Naive thymus-derived CD8-positive, alpha-beta T cell (primary cell): ENCODE measurements at regions not wholly inside any gene's neighbourhood (a gene's known extent, or its start where the extent isn't known, plus 50 kb on each side); places are given as distances from the start of the nearest gene placed in this dataset.

Experiments
- ATAC-seq, 2 donors: fragments of 150-1000 bp; cut with Tn5 transposase in 1 of 2; sonication (Bioruptor Pico), chemical (Tn5 transposase) in 1 of 2; 1 replicate in 1 of 2; 2 replicates in 1 of 2; pipeline ENCODE4 v1.10.0; 2021; ENCODE audit warnings: mild to moderate bottlenecking in 2 of 2, moderate library complexity in 2 of 2
- POLR2A ChIA-PET: fragments of 350-600 bp; sonication (Branson Sonifier 250); formaldehyde crosslinking; loops from one replicate; lab custom pipeline; 2021; ENCODE audit warnings: antibody characterized with exemption; lab: Charles Lee
- DNase-seq, 10 donors: peaks; one replicate each; pipeline versions ENCODE4 v3.0.0 to v3.0.0-alpha.2; 2020 to 2022
- H3K27ac Mint-ChIP-seq, 10 donors: one replicate each; pipeline ENCODE4 v1.8.0; 2020 to 2022; ENCODE audit warnings: mild to moderate bottlenecking in 10 of 10, mixed read lengths in 10 of 10, moderate library complexity in 4 of 10, inconsistent platforms in 1 of 10
- H3K27me3 Mint-ChIP-seq, 5 donors: one replicate each; pipeline ENCODE4 v1.8.0; 2021 to 2022; ENCODE audit warnings: mixed read lengths in 5 of 5
- H3K36me3 Mint-ChIP-seq, 3 donors: one replicate each; pipeline ENCODE4 v1.8.0; 2020 to 2022; ENCODE audit warnings: mixed read lengths in 3 of 3, mild to moderate bottlenecking in 2 of 3, inconsistent platforms in 1 of 3
- H3K4me1 Mint-ChIP-seq, 4 donors: one replicate each; pipeline ENCODE4 v1.8.0; 2021 to 2022; ENCODE audit warnings: mixed read lengths in 4 of 4
- H3K4me3 Mint-ChIP-seq, 10 donors: one replicate each; pipeline ENCODE4 v1.8.0; 2020 to 2022; ENCODE audit warnings: mild to moderate bottlenecking in 10 of 10, mixed read lengths in 10 of 10, moderate library complexity in 6 of 10, inconsistent platforms in 1 of 10
- H3K9me3 Mint-ChIP-seq, 9 donors: one replicate each; pipeline ENCODE4 v1.8.0; 2020 to 2022; ENCODE audit warnings: mixed read lengths in 9 of 9, mild to moderate bottlenecking in 3 of 9, inconsistent platforms in 1 of 9, moderate library complexity in 1 of 9

GRCh38 chr4:53775381-53775780 is 184.1 kb upstream of the LNX1 start:
- H3K27me3 Mint-ChIP-seq, result peaks cover 0 to 2% (median 0%) of the 10 kb centered on the region in 5 donors
- no peaks in the 10 kb centered on the region for H3K4me1 Mint-ChIP-seq
- no peaks in the 10 kb centered on the region for H3K36me3 Mint-ChIP-seq
- H3K4me3 Mint-ChIP-seq, result no peak overlapping the region
- POLR2A ChIA-PET, result no interaction called here
- DNase-seq (no peak), ATAC-seq (no peak)
- H3K27ac Mint-ChIP-seq, result no peak overlapping the region
- H3K9me3 Mint-ChIP-seq, result no peaks in the 10 kb centered on the region

GRCh38 chr4:53771326-53771725 is 180.0 kb upstream of the LNX1 start:
- ATAC-seq (no peak), DNase-seq (no peak)
- Mint-ChIP-seq H3K36me3 (no peaks in the 10 kb centered on the region), H3K9me3 (no peaks in the 10 kb centered on the region), H3K4me1 (no peaks in the 10 kb centered on the region), H3K27ac (no peak overlapping the region), H3K4me3 (no peak overlapping the region), H3K27me3 (peaks cover 0 to 7% (median 0%) of the 10 kb centered on the region in 5 donors)
- POLR2A ChIA-PET, result no interaction called here

- DNase-seq (no peak), ATAC-seq (no peak)
- Mint-ChIP-seq H3K27ac (no peak overlapping the region), H3K4me3 (no peak overlapping the region), H3K27me3 (peaks cover 0 to 7% (median 0%) of the 10 kb centered on the region in 5 donors), H3K36me3 (no peaks in the 10 kb centered on the region), H3K4me1 (no peaks in the 10 kb centered on the region), H3K9me3 (no peaks in the 10 kb centered on the region)
- POLR2A ChIA-PET, result no interaction called here
Observed at GRCh38 chr4:53767482-53767881, 176.2 kb upstream of the LNX1 start.

- H3K9me3 Mint-ChIP-seq, result peaks cover 0 to 17% (median 5%) of the 10 kb centered on the region in 9 donors
- peaks cover 0 to 13% (median 0%) of the 10 kb centered on the region in 3 donors for H3K36me3 Mint-ChIP-seq
- DNase-seq (no peak), ATAC-seq (no peak)
- POLR2A ChIA-PET, result interaction anchor here (0.7 kb wide), 1 partner anchor 35 kb away, joined by 4 read pairs; no protein-coding TSS in a partner anchor
- H3K4me3 Mint-ChIP-seq, result no peak overlapping the region
- no peaks in the 10 kb centered on the region for H3K4me1 Mint-ChIP-seq
- no peak overlapping the region for H3K27ac Mint-ChIP-seq
- peaks cover 0 to 7% (median 0%) of the 10 kb centered on the region in 5 donors for H3K27me3 Mint-ChIP-seq
Observed at GRCh38 chr4:53764761-53765490, 173.6 kb upstream of the LNX1 start.

- ATAC-seq (no peak), DNase-seq (no peak)
- Mint-ChIP-seq H3K4me3 (no peak overlapping the region), H3K4me1 (no peaks in the 10 kb centered on the region), H3K36me3 (peaks cover 0 to 13% (median 0%) of the 10 kb centered on the region in 3 donors), H3K27ac (no peak overlapping the region), H3K27me3 (peaks cover 0 to 3% (median 0%) of the 10 kb centered on the region in 5 donors), H3K9me3 (peaks cover 0 to 17% (median 6%) of the 10 kb centered on the region in 9 donors)
- POLR2A ChIA-PET, result interaction anchor here (0.7 kb wide), 1 partner anchor 36 kb away, joined by 4 read pairs; no protein-coding TSS in a partner anchor
Observed at GRCh38 chr4:53763813-53764597, 172.7 kb upstream of the LNX1 start.

- DNase-seq, result no peak
Observed at GRCh38 chr4:53755656-53756055, 164.4 kb upstream of the LNX1 start.

GRCh38 chr4:53752124-53752523 is 160.8 kb upstream of the LNX1 start:
- Mint-ChIP-seq H3K4me1 (peaks cover 0 to 6% (median 0%) of the 10 kb centered on the region in 4 donors), H3K27me3 (peaks cover 1 to 29% (median 11%) of the 10 kb centered on the region in 5 donors), H3K4me3 (no peak overlapping the region), H3K27ac (no peak overlapping the region), H3K36me3 (peaks cover 0 to 10% (median 0%) of the 10 kb centered on the region in 3 donors), H3K9me3 (peaks cover 0 to 29% (median 18%) of the 10 kb centered on the region in 9 donors)
- DNase-seq (no peak), ATAC-seq (no peak)
- POLR2A ChIA-PET, result no interaction called here

More at GRCh38 chr4:53755656-53756055, 164.4 kb upstream of the LNX1 start:
- H3K36me3 Mint-ChIP-seq, result peaks cover 0 to 12% (median 0%) of the 10 kb centered on the region in 3 donors
- H3K4me1 Mint-ChIP-seq, result no peaks in the 10 kb centered on the region
- peaks cover 0 to 10% (median 6%) of the 10 kb centered on the region in 5 donors for H3K27me3 Mint-ChIP-seq
- no peak for ATAC-seq
- no peak overlapping the region for H3K4me3 Mint-ChIP-seq
- H3K9me3 Mint-ChIP-seq, result peaks cover 0 to 31% (median 20%) of the 10 kb centered on the region in 9 donors
- POLR2A ChIA-PET, result no interaction called here
- H3K27ac Mint-ChIP-seq, result no peak overlapping the region

GRCh38 chr4:53748328-53748772 is 157.1 kb upstream of the LNX1 start:
- DNase-seq, result peak in 1 of 10 donors; percentile 3
- POLR2A ChIA-PET, result no interaction called here
- Mint-ChIP-seq H3K36me3 (no peaks in the 10 kb centered on the region), H3K4me1 (peaks cover 0 to 6% (median 0%) of the 10 kb centered on the region in 4 donors), H3K27me3 (peaks cover 3 to 46% (median 11%) of the 10 kb centered on the region in 5 donors), H3K9me3 (peaks cover 0 to 7% (median 0%) of the 10 kb centered on the region in 9 donors), H3K4me3 (no peak overlapping the region), H3K27ac (peak overlapping the region in 1 of 10 donors; percentile 39)
- peak in 1 of 2 donors; percentile 33 for ATAC-seq

- Mint-ChIP-seq H3K27me3 (peaks cover 3 to 46% (median 11%) of the 10 kb centered on the region in 5 donors), H3K9me3 (peaks cover 0 to 3% (median 0%) of the 10 kb centered on the region in 9 donors), H3K36me3 (no peaks in the 10 kb centered on the region), H3K4me1 (peaks cover 0 to 6% (median 0%) of the 10 kb centered on the region in 4 donors), H3K27ac (no peak overlapping the region), H3K4me3 (no peak overlapping the region)
- DNase-seq, result no peak
- POLR2A ChIA-PET, result no interaction called here
- ATAC-seq, result no peak
Observed at GRCh38 chr4:53747401-53747800, 156.1 kb upstream of the LNX1 start.

GRCh38 chr4:53744446-53745160 is 153.3 kb upstream of the LNX1 start:
- H3K4me3 Mint-ChIP-seq, result no peak overlapping the region
- DNase-seq (no peak), ATAC-seq (no peak)
- peaks cover 2 to 30% (median 6%) of the 10 kb centered on the region in 5 donors for H3K27me3 Mint-ChIP-seq
- H3K9me3 Mint-ChIP-seq, result peaks cover 0 to 7% (median 0%) of the 10 kb centered on the region in 9 donors
- no peak overlapping the region for H3K27ac Mint-ChIP-seq
- peaks cover 0 to 6% (median 0%) of the 10 kb centered on the region in 4 donors for H3K4me1 Mint-ChIP-seq
- no peaks in the 10 kb centered on the region for H3K36me3 Mint-ChIP-seq
- POLR2A ChIA-PET, result no interaction called here

GRCh38 chr4:53734584-53735353 is 143.5 kb upstream of the LNX1 start:
- Mint-ChIP-seq H3K27ac (no peak overlapping the region), H3K27me3 (peaks cover 4 to 16% (median 6%) of the 10 kb centered on the region in 5 donors), H3K36me3 (no peaks in the 10 kb centered on the region), H3K4me3 (no peak overlapping the region), H3K9me3 (peaks cover 0 to 1% (median 0%) of the 10 kb centered on the region in 9 donors), H3K4me1 (no peaks in the 10 kb centered on the region)
- ATAC-seq, result no peak
- POLR2A ChIA-PET, result no interaction called here
- no peak for DNase-seq

- Mint-ChIP-seq H3K27ac (no peak overlapping the region), H3K36me3 (no peaks in the 10 kb centered on the region), H3K4me3 (no peak overlapping the region), H3K9me3 (peaks cover 0 to 2% (median 0%) of the 10 kb centered on the region in 9 donors), H3K27me3 (peaks cover 4 to 18% (median 6%) of the 10 kb centered on the region in 5 donors), H3K4me1 (no peaks in the 10 kb centered on the region)
- DNase-seq, result no peak
- no peak for ATAC-seq
- POLR2A ChIA-PET, result no interaction called here
Observed at GRCh38 chr4:53734182-53734581, 142.9 kb upstream of the LNX1 start.
